GM12864 (cell line): ENCODE measurements at regions not wholly inside any gene's neighbourhood (a gene's known extent, or its start where the extent isn't known, plus 50 kb on each side); places are given as distances from the start of the nearest gene placed in this dataset.
"Not testable (repeated sequence)": the region's sequence is repeated elsewhere in the genome, so short reads cannot be mapped to it uniquely, and the experiment has no call there.

Experiments
- DNase-seq: peaks from one replicate; pipeline ENCODE4 v3.0.0-alpha.2; 2011; ENCODE audit warnings: low read depth
- H3K4me3 ChIP-seq: 2 replicates; pipeline ENCODE4 v1.5.1; 2011; ENCODE audit warnings: mild to moderate bottlenecking, low read depth, low read length, control low read depth
- CTCF ChIP-seq: IDR thresholded peaks from 2 replicates; pipeline ENCODE4 v1.5.1; 2011; ENCODE audit warnings: low read depth, mild to moderate bottlenecking, moderate library complexity, low read length, control low read depth, inconsistent platforms; ENCODE audit errors: missing control alignments

- no peak for TF ChIP-seq CTCF
- no peak for DNase-seq
- no peak overlapping the region for H3K4me3 ChIP-seq
Observed at GRCh38 chr5:39928709-39929108, 503.9 kb upstream of the DAB2 start.

- no peak for TF ChIP-seq CTCF
- no peak overlapping the region for H3K4me3 ChIP-seq
- no peak for DNase-seq
Observed at GRCh38 chr5:39919876-39920275, 495.1 kb upstream of the DAB2 start.

- no peak for DNase-seq
- no peak overlapping the region for H3K4me3 ChIP-seq
- no peak for TF ChIP-seq CTCF
Observed at GRCh38 chr5:39912906-39913305, 488.1 kb upstream of the DAB2 start.

GRCh38 chr5:39907267-39907951, 482.6 kb upstream of the DAB2 start:
- not testable (repeated sequence) for DNase-seq, H3K4me3 ChIP-seq

- H3K4me3 ChIP-seq = no peak overlapping the region
- TF ChIP-seq CTCF = no peak
- no peak for DNase-seq
Observed at GRCh38 chr5:39906146-39906545, 481.4 kb upstream of the DAB2 start.

- TF ChIP-seq CTCF = no peak
- H3K4me3 ChIP-seq = no peak overlapping the region
- no peak for DNase-seq
Observed at GRCh38 chr5:39905356-39905755, 480.6 kb upstream of the DAB2 start.

GRCh38 chr5:39902626-39903025, 477.8 kb upstream of the DAB2 start:
- no peak overlapping the region for H3K4me3 ChIP-seq
- TF ChIP-seq CTCF = no peak
- DNase-seq = no peak
